GM23338 (cell line): ENCODE measurements at regions not wholly inside any gene's neighbourhood (a gene's known extent, or its start where the extent isn't known, plus 50 kb on each side); places are given as distances from the start of the nearest gene placed in this dataset.

Source experiments
- CREB1 ChIP-seq: fragments of 250-450 bp; sonication (Bioruptor Pico); IDR thresholded peaks from 2 replicates; pipeline ENCODE4 v1.5.0; 2020; ENCODE audit warnings: low read depth, mild to moderate bottlenecking, moderate library complexity
- CTCF ChIP-seq, 2 experiments: fragments of 200-600 bp in 1 of 2; sonication (generic) in 1 of 2; conservative IDR thresholded peaks; 2 replicates each; pipeline versions ENCODE4 v1.5.1 to v1.6.1; 2016 to 2017; ENCODE audit warnings: antibody characterized with exemption in 2 of 2, low read depth in 2 of 2, mild to moderate bottlenecking in 2 of 2, moderate library complexity in 1 of 2
- ETS1 ChIP-seq: IDR thresholded peaks from 2 replicates; pipeline ENCODE4 v1.6.1; 2016; ENCODE audit warnings: antibody characterized with exemption
- EZH2 ChIP-seq: fragments of 200-600 bp; sonication (generic); IDR thresholded peaks from one replicate; pipeline ENCODE4 v1.8.0; 2017; ENCODE audit warnings: antibody characterized with exemption, mild to moderate bottlenecking, low read depth; ENCODE audit not compliant: unreplicated experiment
- EZH2phosphoT487 ChIP-seq: fragments of 200-600 bp; sonication (generic); IDR thresholded peaks from one replicate; pipeline ENCODE4 v1.8.1; 2018; ENCODE audit warnings: antibody characterized with exemption; ENCODE audit not compliant: unreplicated experiment
- JUNB ChIP-seq: IDR thresholded peaks from one replicate; pipeline ENCODE4 v1.6.1; 2016; ENCODE audit warnings: antibody characterized with exemption; ENCODE audit not compliant: unreplicated experiment
- NANOG ChIP-seq: IDR thresholded peaks from 2 replicates; pipeline ENCODE4 v1.6.1; 2016; ENCODE audit warnings: antibody characterized with exemption, borderline replicate concordance
- POLR2AphosphoS5 ChIP-seq: IDR thresholded peaks from 2 replicates; pipeline ENCODE4 v1.6.1; 2016; ENCODE audit warnings: antibody characterized with exemption, low read depth
- REST ChIP-seq: IDR thresholded peaks from one replicate; pipeline ENCODE4 v1.6.1; 2018; ENCODE audit warnings: antibody characterized with exemption; ENCODE audit not compliant: unreplicated experiment
- STAT1 ChIP-seq: IDR thresholded peaks from one replicate; pipeline ENCODE4 v1.6.1; 2016; ENCODE audit warnings: antibody characterized with exemption; ENCODE audit not compliant: unreplicated experiment
- ZNF114 ChIP-seq: fragments of 250-450 bp; sonication (Bioruptor Pico); IDR thresholded peaks from 2 replicates; pipeline ENCODE4 v1.5.0; 2020; ENCODE audit warnings: mild to moderate bottlenecking, moderate library complexity
- ZNF331 ChIP-seq: fragments of 250-450 bp; sonication (Bioruptor Pico); IDR thresholded peaks from 2 replicates; pipeline ENCODE4 v1.5.0; 2020; ENCODE audit warnings: low read depth, mild to moderate bottlenecking, moderate library complexity
- ZNF462 ChIP-seq: fragments of 250-450 bp; sonication (Bioruptor Pico); IDR thresholded peaks from 2 replicates; pipeline ENCODE4 v1.5.0; 2020; ENCODE audit warnings: mild to moderate bottlenecking, moderate library complexity

GRCh38 chr1:57910782-57911181 is 486.9 kb upstream of the DAB1 start:
- TF ChIP-seq REST (no peak), CTCF (conservative IDR thresholded peaks at IDR 0.05; ENCODE audit: low read depth in 2 of 2) (no peak), POLR2AphosphoS5 (no peak), ZNF462 (CRISPR knock-in tag) (no peak), EZH2 (no peak), JUNB (no peak), EZH2phosphoT487 (no peak), CREB1 (no peak), ZNF331 (no peak), ZNF114 (CRISPR knock-in tag) (no peak), ETS1 (no peak), STAT1 (no peak), NANOG (no peak)
